ENCODE measurements at regions not wholly inside any gene's neighbourhood (a gene's known extent, or its start where the extent isn't known, plus 50 kb on each side); places are given as distances from the start of the nearest gene placed in this dataset.

- no peak for DNase-seq (ENCODE audit: low read depth in 4 of 4, low spot score in 3 of 4)
Observed at GRCh38 chr21:38182370-38182985, 74.3 kb upstream of the KCNJ15 start.

GRCh38 chr21:38183961-38184360, 72.8 kb upstream of the KCNJ15 start:
- no peak for DNase-seq (ENCODE audit: low read depth in 4 of 4, low spot score in 3 of 4)

GRCh38 chr21:38186661-38187270, 70.0 kb upstream of the KCNJ15 start:
- no peak for DNase-seq (ENCODE audit: low read depth in 4 of 4, low spot score in 3 of 4)

- no peak for DNase-seq (ENCODE audit: low read depth in 4 of 4, low spot score in 3 of 4)
Observed at GRCh38 chr21:38188037-38188436, 68.8 kb upstream of the KCNJ15 start.

GRCh38 chr21:38196036-38196435, 60.8 kb upstream of the KCNJ15 start:
- DNase-seq (ENCODE audit: low read depth in 4 of 4, low spot score in 3 of 4), result no peak

- DNase-seq (ENCODE audit: low read depth in 4 of 4, low spot score in 3 of 4), result no peak
Observed at GRCh38 chr21:38202811-38203210, 54.0 kb upstream of the KCNJ15 start.

- no peak for DNase-seq (ENCODE audit: low read depth in 4 of 4, low spot score in 3 of 4)
Observed at GRCh38 chr21:38203229-38203628, 53.6 kb upstream of the KCNJ15 start.

GRCh38 chr21:38205940-38206339, 50.9 kb upstream of the KCNJ15 start:
- no peak for DNase-seq (ENCODE audit: low read depth in 4 of 4, low spot score in 3 of 4)

GRCh38 chr21:38206646-38207045, 50.1 kb upstream of the KCNJ15 start:
- no peak for DNase-seq (ENCODE audit: low read depth in 4 of 4, low spot score in 3 of 4)

Data from right renal pelvis (tissue), 4 donors.